Left hindlimb (tissue), 1 donor: ENCODE measurements at regions not wholly inside any gene's neighbourhood (a gene's known extent, or its start where the extent isn't known, plus 50 kb on each side); places are given as distances from the start of the nearest gene placed in this dataset.

Experiments
- DNase-seq: peaks from one replicate; pipeline ENCODE4 v3.0.0-alpha.2; 2018

GRCh38 chr16:6247775-6248174 lies 1084.9 kb upstream of the RBFOX1 start:
- no peak for DNase-seq

DNA sequence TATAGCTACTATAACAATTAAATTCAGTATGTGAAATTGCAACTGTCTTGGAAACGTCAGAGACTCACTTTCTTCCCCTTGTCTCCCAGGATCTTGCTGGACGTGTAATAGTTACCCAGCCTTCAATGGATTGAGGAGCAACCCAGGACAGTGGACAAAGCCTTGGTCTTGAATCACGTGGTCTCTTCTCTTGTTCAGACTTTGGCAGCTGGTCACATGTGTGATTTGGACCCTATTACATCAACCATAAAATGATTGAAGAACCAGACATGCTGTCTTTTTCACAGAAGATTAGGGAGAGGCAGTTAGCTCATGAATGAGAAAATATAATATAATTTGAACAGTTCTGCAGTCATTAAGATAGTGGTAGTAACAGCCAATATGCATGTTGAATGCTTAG lies 1085.5 kb upstream of the RBFOX1 start:
- DNase-seq: no peak

GRCh38 chr16:6246266-6246665 lies 1086.4 kb upstream of the RBFOX1 start:
- no peak for DNase-seq

DNA sequence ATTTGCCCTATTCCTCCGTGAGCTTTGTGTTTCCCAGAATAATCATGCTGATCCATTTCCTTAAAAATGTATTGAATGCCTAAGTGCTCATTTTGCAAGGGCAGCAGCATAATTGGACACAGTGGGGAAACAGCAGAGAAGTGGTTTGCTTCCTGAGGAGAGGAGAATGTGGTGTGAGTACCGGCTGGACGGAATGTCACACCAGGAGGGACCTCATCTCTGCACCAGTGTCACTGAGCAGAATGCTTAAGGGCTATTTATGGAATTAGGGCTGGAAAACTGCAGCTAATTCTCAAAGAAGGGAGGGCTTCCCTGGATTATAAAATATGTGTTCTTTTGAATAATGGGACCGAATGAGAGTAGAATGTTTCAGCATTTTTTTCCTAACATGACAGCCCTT lies 1100.6 kb upstream of the RBFOX1 start:
- no peak for DNase-seq

DNA sequence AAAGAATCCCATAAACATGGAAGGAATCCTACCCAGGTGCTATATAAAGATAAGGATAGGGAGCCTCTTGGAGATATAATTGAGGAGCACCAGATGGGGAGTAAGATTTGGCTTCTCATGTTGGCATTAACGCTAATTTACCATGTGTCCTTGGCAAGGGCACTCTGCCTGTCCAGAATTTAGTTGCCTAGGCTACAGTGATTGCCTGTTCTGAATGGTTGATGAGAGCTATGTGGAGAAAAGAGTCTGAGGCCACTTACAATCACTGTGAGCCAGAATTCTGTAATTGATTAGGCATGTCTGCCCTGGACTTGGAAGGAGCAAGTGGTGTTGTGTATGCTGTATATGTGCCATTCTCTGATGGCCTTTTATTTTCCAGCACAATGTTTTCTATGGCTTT lies 1101.2 kb upstream of the RBFOX1 start:
- DNase-seq: no peak

GRCh38 chr16:6229186-6229585 lies 1103.5 kb upstream of the RBFOX1 start:
- DNase-seq: no peak

GRCh38 chr16:6218855-6219254 lies 1113.8 kb upstream of the RBFOX1 start:
- DNase-seq: no peak

- no peak for DNase-seq
Observed at GRCh38 chr16:6216836-6217235, 1115.8 kb upstream of the RBFOX1 start.

- no peak for DNase-seq
Observed at GRCh38 chr16:6211644-6212043, 1114.0 kb upstream of the EEF2KMT start.

DNA sequence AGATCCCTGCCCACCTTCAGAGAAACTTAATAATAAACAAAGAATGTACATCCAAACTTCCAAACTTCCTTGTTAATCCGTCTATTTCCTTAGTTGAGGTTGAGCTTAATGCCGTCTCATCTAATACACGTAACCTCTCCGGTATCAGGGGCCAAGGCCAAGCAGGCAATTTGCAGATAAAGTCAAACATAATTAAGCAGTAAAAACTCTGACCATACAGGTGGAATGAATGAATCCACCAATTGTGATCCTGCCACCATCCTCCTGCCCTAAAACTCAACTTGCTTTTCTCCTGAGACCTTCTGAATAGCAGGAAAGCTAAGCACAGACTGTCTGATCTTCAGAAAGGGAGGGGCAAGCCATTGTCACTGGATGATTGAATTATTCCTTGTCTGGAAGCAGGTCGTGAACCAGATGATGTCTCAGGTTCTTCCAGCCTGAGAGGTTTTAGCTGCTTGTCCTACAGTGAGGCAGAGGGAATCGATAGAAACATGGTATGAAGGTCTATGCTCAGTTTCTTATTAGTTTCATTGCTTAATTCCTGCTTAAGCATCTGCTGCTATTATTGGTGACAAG lies 1111.8 kb upstream of the EEF2KMT start:
- DNase-seq: no peak

DNA sequence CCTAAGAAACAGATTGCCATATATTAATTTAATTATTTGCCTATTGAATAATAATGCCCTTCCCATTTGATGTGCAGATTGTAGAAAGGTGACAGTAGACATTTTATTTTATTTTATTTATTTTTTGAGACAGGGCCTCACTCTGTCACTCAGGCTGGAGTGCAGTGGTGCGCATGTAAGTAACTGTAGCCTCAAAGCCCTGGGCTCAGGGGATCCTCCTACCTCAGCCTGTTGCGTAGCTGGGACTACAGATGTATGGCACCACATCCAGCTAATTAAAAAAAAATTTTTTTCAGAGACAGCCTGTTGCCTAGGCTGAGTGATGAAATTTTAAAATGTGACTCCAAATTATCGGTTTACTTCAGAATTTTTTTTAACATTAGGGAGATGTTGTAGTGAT lies 1110.0 kb upstream of the EEF2KMT start:
- DNase-seq: no peak

DNA sequence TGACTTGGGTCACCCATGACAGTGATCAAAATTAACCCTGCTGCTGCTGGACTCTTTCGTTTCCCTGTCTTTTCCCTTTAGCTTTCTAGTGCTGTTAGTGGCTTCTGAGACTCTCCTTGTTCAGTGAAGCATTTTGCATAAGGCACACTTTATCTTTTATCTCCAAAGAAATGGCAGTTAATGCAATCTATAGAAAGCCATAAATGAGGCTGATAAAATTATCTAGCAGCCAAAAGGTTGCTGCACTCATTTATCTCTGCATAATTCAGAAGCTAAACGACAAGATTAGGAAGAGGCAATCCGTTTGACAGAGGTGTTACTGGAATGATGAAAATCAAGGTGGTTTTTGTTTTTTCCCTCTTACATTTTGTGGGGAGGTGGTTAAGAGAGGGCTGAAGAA lies 1109.5 kb upstream of the EEF2KMT start:
- DNase-seq: no peak

DNA sequence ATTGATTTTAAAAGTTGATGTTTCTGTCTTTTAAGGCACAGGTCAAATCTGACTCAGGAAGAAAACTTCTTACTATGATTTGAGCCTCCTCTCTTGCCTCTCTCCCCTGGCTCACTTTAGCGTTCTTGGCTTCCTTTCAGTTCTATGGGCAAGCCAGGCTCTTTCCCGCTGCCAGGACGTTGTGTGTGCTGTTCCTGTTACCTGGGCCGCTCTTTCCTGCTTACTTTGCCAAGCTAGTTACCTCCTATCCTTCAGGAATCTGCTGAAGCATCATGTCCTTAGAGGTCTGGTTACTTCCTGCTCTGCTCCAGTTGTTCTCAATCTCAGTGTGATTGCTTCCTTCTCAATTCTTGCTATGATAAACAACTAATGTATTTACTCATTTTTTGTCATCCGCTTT lies 1108.5 kb upstream of the EEF2KMT start:
- no peak for DNase-seq

GRCh38 chr16:6204945-6205344 lies 1107.3 kb upstream of the EEF2KMT start:
- DNase-seq: no peak

GRCh38 chr16:6200861-6201260 lies 1103.3 kb upstream of the EEF2KMT start:
- DNase-seq: no peak

DNA sequence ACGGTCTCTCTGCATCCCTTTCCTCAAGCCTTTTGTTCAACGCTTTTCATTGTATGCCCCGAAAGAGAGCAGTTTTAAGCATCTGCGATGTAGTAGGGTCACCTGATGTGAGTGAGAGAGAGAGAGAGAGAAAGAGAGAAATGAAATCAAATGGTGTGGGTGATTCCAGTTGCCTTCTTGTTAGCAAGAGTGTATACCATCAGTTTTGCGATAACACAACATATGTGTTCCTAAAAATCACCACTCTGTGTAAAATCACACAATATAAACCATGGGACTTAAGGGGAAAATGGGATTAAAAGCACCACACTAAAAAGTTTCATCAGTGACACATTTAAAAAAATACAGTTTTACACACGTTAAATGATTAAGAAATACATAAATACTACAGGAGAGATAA lies 1102.7 kb upstream of the EEF2KMT start:
- no peak for DNase-seq

- no peak for DNase-seq
Observed at GRCh38 chr16:6195966-6196365, 1098.4 kb upstream of the EEF2KMT start.

- DNase-seq: no peak
Observed at GRCh38 chr16:6193718-6194117, 1096.1 kb upstream of the EEF2KMT start.

- DNase-seq: no peak
Observed at GRCh38 chr16:6192984-6193383, 1095.4 kb upstream of the EEF2KMT start.

- no peak for DNase-seq
Observed at GRCh38 chr16:6192532-6192931, 1094.9 kb upstream of the EEF2KMT start.

GRCh38 chr16:6190776-6191175 lies 1093.2 kb upstream of the EEF2KMT start:
- DNase-seq: no peak

DNA sequence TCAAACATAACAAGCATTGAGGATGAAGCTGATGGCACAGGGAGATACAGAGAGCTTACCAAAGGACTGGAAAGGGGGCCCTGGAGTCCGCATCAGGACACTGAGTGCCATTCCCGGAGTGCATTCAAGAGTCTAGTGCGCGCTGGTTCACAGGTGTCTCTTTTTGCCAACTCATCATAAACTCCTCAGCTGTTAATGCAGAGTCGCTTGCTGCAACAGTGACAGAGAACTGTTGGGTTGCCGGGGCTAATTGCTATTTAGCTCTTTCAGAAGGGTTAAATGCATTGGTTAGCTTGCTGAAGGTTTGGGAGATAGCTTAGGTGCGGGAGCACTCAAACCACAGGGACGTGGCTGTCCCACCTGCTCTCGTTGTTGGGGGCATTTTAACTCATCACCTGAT lies 1091.6 kb upstream of the EEF2KMT start:
- DNase-seq: no peak

GRCh38 chr16:6177616-6178180 lies 1080.1 kb upstream of the EEF2KMT start:
- no peak for DNase-seq

DNA sequence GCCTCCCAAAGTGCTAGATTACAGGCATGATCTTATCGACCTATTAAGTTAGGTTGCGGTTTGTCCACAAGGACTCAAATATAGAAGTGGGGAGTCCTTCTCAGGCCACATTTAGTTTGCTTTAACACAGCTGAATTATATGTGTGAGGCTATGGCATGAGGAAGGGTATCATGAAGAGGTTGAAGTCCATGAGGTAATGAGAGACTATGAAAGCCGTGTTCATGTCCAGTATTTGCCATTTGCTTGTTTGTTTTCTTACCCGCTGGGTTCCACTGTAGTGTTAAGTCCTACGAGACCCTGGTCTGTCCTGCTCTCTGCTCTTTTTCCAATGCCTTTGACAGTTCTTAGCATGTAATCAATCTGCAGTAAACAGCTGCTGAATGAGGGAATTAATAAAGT lies 1072.4 kb upstream of the EEF2KMT start:
- DNase-seq: no peak

DNA sequence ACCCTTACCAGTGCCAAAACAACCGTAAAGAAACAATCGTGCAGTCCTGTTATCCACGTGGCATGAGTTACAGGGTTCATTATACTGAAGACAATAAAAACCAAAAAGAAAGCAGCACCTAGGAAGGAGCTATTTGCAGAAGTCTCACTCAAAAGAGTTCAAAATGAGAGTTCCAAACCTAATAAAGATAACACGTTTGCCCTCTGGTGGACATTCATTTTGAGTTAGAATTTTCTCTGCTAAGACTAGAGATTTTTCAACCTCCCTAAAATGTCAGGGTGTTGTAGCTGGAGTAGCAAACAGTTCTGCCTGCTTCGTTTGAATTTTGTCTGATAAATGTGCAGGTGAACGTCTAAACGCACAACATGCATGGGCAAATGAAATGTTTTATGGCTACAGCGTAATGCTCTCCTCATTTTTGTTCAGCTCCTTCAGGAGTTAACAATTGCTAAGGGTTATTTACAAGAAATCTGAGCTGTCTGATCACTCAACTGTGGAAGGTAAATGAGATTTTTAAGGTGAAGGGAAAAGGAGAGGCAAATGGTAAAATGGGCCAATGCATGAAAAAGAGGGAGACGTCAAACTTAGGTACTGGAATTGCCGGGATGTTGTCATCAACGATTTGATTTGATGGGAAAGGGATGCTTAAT lies 1067.9 kb upstream of the EEF2KMT start:
- no peak for DNase-seq
